VCaP (cell line): ENCODE measurements at regions not wholly inside any gene's neighbourhood (a gene's known extent, or its start where the extent isn't known, plus 50 kb on each side); places are given as distances from the start of the nearest gene placed in this dataset.

Experiments
- H3K27ac ChIP-seq: fragments of 450-650 bp; 2 replicates; pipeline ENCODE4 v1.5.1; 2017
- CTCF ChIP-seq: fragments of 450-650 bp; conservative IDR thresholded peaks from 2 replicates; pipeline ENCODE4 v1.5.1; 2017; ENCODE audit warnings: mild to moderate bottlenecking, moderate library complexity

- TF ChIP-seq CTCF: no peak
- no peak overlapping the region for H3K27ac ChIP-seq
Observed at GRCh38 chr17:79417476-79417988, 193.3 kb downstream of the RBFOX3 start.

GRCh38 chr17:79415909-79416308 is 194.9 kb downstream of the RBFOX3 start:
- no peak overlapping the region for H3K27ac ChIP-seq
- TF ChIP-seq CTCF: no peak

GRCh38 chr17:79415365-79415764 is 195.5 kb downstream of the RBFOX3 start:
- TF ChIP-seq CTCF: no peak
- H3K27ac ChIP-seq: no peak overlapping the region

GRCh38 chr17:79414793-79415211 is 196.0 kb downstream of the RBFOX3 start:
- no peak overlapping the region for H3K27ac ChIP-seq
- TF ChIP-seq CTCF: no peak

GRCh38 chr17:79414063-79414792 is 196.6 kb downstream of the RBFOX3 start:
- TF ChIP-seq CTCF: no peak
- peak overlapping the region; percentile 52 for H3K27ac ChIP-seq

- peak overlapping the region; percentile 52 for H3K27ac ChIP-seq
- TF ChIP-seq CTCF: no peak
Observed at GRCh38 chr17:79413611-79414010, 197.2 kb downstream of the RBFOX3 start.

- peak overlapping the region; percentile 52 for H3K27ac ChIP-seq
- no peak for TF ChIP-seq CTCF
Observed at GRCh38 chr17:79412886-79413390, 197.9 kb downstream of the RBFOX3 start.
